B cell (primary cell): ENCODE measurements at regions not wholly inside any gene's neighbourhood (a gene's known extent, or its start where the extent isn't known, plus 50 kb on each side); places are given as distances from the start of the nearest gene placed in this dataset.

Experiments used
- EZH2 ChIP-seq: IDR thresholded peaks from 2 replicates; pipeline ENCODE4 v1.6.1; 2012; ENCODE audit warnings: borderline replicate concordance, low read depth, mild to moderate bottlenecking, moderate library complexity, low read length; ENCODE audit not compliant: insufficient read depth, poor library complexity, severe bottlenecking
- TF ChIP-seq, protein P1 (sequence below): fragments of 200-600 bp; IDR thresholded peaks from one replicate; pipeline ENCODE4 v1.8.0; 2022; ENCODE audit warnings: antibody characterized with exemption, mild to moderate bottlenecking

GRCh38 chr1:187408212-187409004, 579.7 kb downstream of the PLA2G4A start:
- TF ChIP-seq, protein P1, sequence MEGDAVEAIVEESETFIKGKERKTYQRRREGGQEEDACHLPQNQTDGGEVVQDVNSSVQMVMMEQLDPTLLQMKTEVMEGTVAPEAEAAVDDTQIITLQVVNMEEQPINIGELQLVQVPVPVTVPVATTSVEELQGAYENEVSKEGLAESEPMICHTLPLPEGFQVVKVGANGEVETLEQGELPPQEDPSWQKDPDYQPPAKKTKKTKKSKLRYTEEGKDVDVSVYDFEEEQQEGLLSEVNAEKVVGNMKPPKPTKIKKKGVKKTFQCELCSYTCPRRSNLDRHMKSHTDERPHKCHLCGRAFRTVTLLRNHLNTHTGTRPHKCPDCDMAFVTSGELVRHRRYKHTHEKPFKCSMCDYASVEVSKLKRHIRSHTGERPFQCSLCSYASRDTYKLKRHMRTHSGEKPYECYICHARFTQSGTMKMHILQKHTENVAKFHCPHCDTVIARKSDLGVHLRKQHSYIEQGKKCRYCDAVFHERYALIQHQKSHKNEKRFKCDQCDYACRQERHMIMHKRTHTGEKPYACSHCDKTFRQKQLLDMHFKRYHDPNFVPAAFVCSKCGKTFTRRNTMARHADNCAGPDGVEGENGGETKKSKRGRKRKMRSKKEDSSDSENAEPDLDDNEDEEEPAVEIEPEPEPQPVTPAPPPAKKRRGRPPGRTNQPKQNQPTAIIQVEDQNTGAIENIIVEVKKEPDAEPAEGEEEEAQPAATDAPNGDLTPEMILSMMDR = no peak
- no peak for TF ChIP-seq EZH2
